HCT116 (cell line): ENCODE measurements at regions not wholly inside any gene's neighbourhood (a gene's known extent, or its start where the extent isn't known, plus 50 kb on each side); places are given as distances from the start of the nearest gene placed in this dataset.

Experiments used
- ATAC-seq: fragments of 200-7000 bp; cut with Tn5 transposase; 2 replicates; pipeline ENCODE4 v1.9.1; 2020; ENCODE audit warnings: mild to moderate bottlenecking, moderate library complexity
- BruUV-seq: library from RNA; stranded (reverse); fragments of 400-500 nt; replicated peaks from 2 replicates; lab custom pipeline; 2021; lab: Mats Ljungman, UMichigan
- CTCF ChIA-PET: fragments of 300-600 bp; sonication (Branson Sonifier 250); formaldehyde crosslinking; loops from one replicate; lab custom pipeline; 2021; ENCODE audit warnings: antibody characterized with exemption; lab: Charles Lee
- POLR2A ChIA-PET: fragments of 300-600, 350-600 bp; sonication (Branson Sonifier 250); formaldehyde crosslinking; loops from one replicate; lab custom pipeline; 2021; ENCODE audit warnings: antibody characterized with exemption; lab: Charles Lee
- RAD21 ChIA-PET, 2 experiments: fragments of 300-600 bp; sonication (Branson Sonifier 250); formaldehyde crosslinking; loops; one replicate each; lab custom pipeline; 2023; ENCODE audit warnings: low total read pairs in 2 of 2; ENCODE audit not compliant: uncharacterized antibody in 2 of 2, unreplicated experiment in 2 of 2, low non-redundant PET in 1 of 2; lab: Charles Lee
- DNase-seq: peaks from one replicate; pipeline ENCODE4 v3.0.0-alpha.2; 2010; ENCODE audit warnings: low read depth, low spot score
- H2AFZ ChIP-seq: fragments of 200-600 bp; shearing (Covaris generic), sonication (generic); 2 replicates; pipeline ENCODE4 v1.6.1; 2017; ENCODE audit warnings: low read depth, mixed run types, mixed read lengths, antibody characterized with exemption, low read length; ENCODE audit not compliant: poor library complexity, severe bottlenecking
- H3K27ac ChIP-seq: 2 replicates; pipeline ENCODE4 v1.5.1; 2012; ENCODE audit warnings: low read depth, low read length
- H3K27me3 ChIP-seq: fragments of 200-600 bp; sonication (generic); 2 replicates; pipeline ENCODE4 v1.6.1; 2016; ENCODE audit warnings: mixed run types, low read length, mixed read lengths; ENCODE audit not compliant: insufficient read depth
- H3K36me3 ChIP-seq, 2 experiments: fragments of 200-500 bp in 1 of 2; fragments of 200-600 bp in 1 of 2; sonication (Bioruptor generic) in 1 of 2; sonication (generic) in 1 of 2; 2 replicates each; pipeline versions ENCODE4 v1.5.1 to v1.6.1; 2014 to 2016; ENCODE audit warnings: low read length in 2 of 2, inconsistent platforms in 1 of 2, mixed read lengths in 1 of 2, mixed run types in 1 of 2; ENCODE audit not compliant: insufficient read depth in 2 of 2, control insufficient read depth in 1 of 2
- H3K4me1 ChIP-seq, 2 experiments: fragments of 200-600 bp in 1 of 2; sonication (generic) in 1 of 2; 2 replicates each; pipeline versions ENCODE4 v1.5.1 to v1.6.1; 2012 to 2017; ENCODE audit warnings: low read length in 2 of 2, inconsistent platforms in 1 of 2, mild to moderate bottlenecking in 1 of 2, mixed read lengths in 1 of 2, mixed run types in 1 of 2, moderate library complexity in 1 of 2; ENCODE audit not compliant: insufficient read depth in 2 of 2, control insufficient read depth in 1 of 2
- H3K4me2 ChIP-seq: fragments of 200-600 bp; sonication (generic); 2 replicates; pipeline ENCODE4 v1.6.1; 2017; ENCODE audit warnings: mixed run types, low read length, mixed read lengths
- H3K4me3 ChIP-seq, 2 experiments: fragments of 200-600 bp in 1 of 2; sonication (generic) in 1 of 2; replicated peaks in 1 of 2; 2 replicates each; pipeline ENCODE4 v1.5.1; 2011 to 2016; ENCODE audit warnings: low read length in 2 of 2, control low read depth in 1 of 2, low read depth in 1 of 2, mild to moderate bottlenecking in 1 of 2, mixed read lengths in 1 of 2, mixed run types in 1 of 2
- H3K79me2 ChIP-seq: fragments of 200-600 bp; sonication (generic); 2 replicates; pipeline ENCODE4 v1.6.1; 2017; ENCODE audit warnings: mild to moderate bottlenecking, mixed run types, low read length, moderate library complexity, mixed read lengths; ENCODE audit not compliant: insufficient read depth
- H3K9ac ChIP-seq: fragments of 200-600 bp; sonication (generic); 2 replicates; pipeline ENCODE4 v1.6.1; 2016; ENCODE audit warnings: low read length, mixed read lengths
- H3K9me2 ChIP-seq: fragments of 200-600 bp; sonication (generic), shearing (Covaris generic); 2 replicates; pipeline ENCODE4 v1.6.1; 2017; ENCODE audit warnings: mixed run types, mild to moderate bottlenecking, moderate library complexity; ENCODE audit not compliant: insufficient read depth
- H3K9me3 ChIP-seq, 2 experiments: fragments of 200-500 bp in 1 of 2; fragments of 200-600 bp in 1 of 2; sonication (Bioruptor generic) in 1 of 2; sonication (generic) in 1 of 2; 2 replicates each; pipeline ENCODE4 v1.6.1; 2014 to 2017; ENCODE audit warnings: low read length in 2 of 2, mixed read lengths in 2 of 2, inconsistent platforms in 1 of 2, low read depth in 1 of 2, mild to moderate bottlenecking in 1 of 2, mixed run types in 1 of 2, moderate library complexity in 1 of 2; ENCODE audit not compliant: control insufficient read depth in 1 of 2, insufficient read depth in 1 of 2
- H4K20me1 ChIP-seq: fragments of 200-600 bp; sonication (generic), shearing (Covaris generic); 2 replicates; pipeline ENCODE4 v1.6.1; 2017; ENCODE audit warnings: mixed run types, mild to moderate bottlenecking, moderate library complexity; ENCODE audit not compliant: insufficient read depth
- ATF3 ChIP-seq: IDR thresholded peaks from 2 replicates; pipeline ENCODE4 v1.6.1; 2012
- CEBPB ChIP-seq: IDR thresholded peaks from 2 replicates; pipeline ENCODE4 v1.6.1; 2012; ENCODE audit warnings: low read depth
- CTCF ChIP-seq, 3 experiments: fragments of 200-600 bp in 1 of 3; sonication (generic) in 1 of 3; IDR thresholded peaks in 2 of 3; conservative IDR thresholded peaks in 1 of 3; 2 replicates each; pipeline ENCODE4 v1.5.1; 2012 to 2017; ENCODE audit warnings: low read depth in 2 of 3, low read length in 2 of 3, antibody characterized with exemption in 1 of 3, borderline replicate concordance in 1 of 3, control low read depth in 1 of 3, mild to moderate bottlenecking in 1 of 3, mixed read lengths in 1 of 3, mixed run types in 1 of 3, moderate library complexity in 1 of 3; ENCODE audit not compliant: insufficient read depth in 1 of 3
- ELF1 ChIP-seq: IDR thresholded peaks from 2 replicates; pipeline ENCODE4 v1.6.1; 2012; ENCODE audit warnings: low read depth, borderline replicate concordance
- EZH2 ChIP-seq: fragments of 200-600 bp; sonication (generic); IDR thresholded peaks from 2 replicates; pipeline ENCODE4 v1.6.1; 2017; ENCODE audit warnings: antibody characterized with exemption, mixed run types
- EZH2phosphoT487 ChIP-seq: fragments of 200-600 bp; IDR thresholded peaks from 2 replicates; pipeline ENCODE4 v1.6.1; 2018; ENCODE audit warnings: antibody characterized with exemption, borderline replicate concordance
- JUND ChIP-seq: IDR thresholded peaks from 2 replicates; pipeline ENCODE4 v1.6.1; 2012
- MAX ChIP-seq: IDR thresholded peaks from 2 replicates; pipeline ENCODE4 v1.6.1; 2012
- POLR2AphosphoS5 ChIP-seq: IDR thresholded peaks from 2 replicates; pipeline ENCODE4 v1.6.1; 2011; ENCODE audit warnings: mild to moderate bottlenecking, low read depth, low read length, moderate library complexity
- TCF7L2 ChIP-seq: IDR thresholded peaks from 2 replicates; pipeline ENCODE4 v1.7.0; 2011; ENCODE audit warnings: borderline replicate concordance, inconsistent platforms; ENCODE audit not compliant: insufficient read depth, insufficient read length; ENCODE audit errors: extremely low read depth
- YY1 ChIP-seq: IDR thresholded peaks from 2 replicates; pipeline ENCODE4 v1.6.1; 2011; ENCODE audit warnings: low read length, low read depth, moderate library complexity, mild to moderate bottlenecking; ENCODE audit not compliant: insufficient replicate concordance; ENCODE audit errors: extremely low read depth
- ZFX ChIP-seq: fragments of 450-650 bp; IDR thresholded peaks from 2 replicates; pipeline ENCODE4 v1.6.1; 2017
- ZNF274 ChIP-seq: fragments of 200-500 bp; sonication (Bioruptor generic); IDR thresholded peaks from 2 replicates; pipeline ENCODE4 v1.6.1; 2014; ENCODE audit warnings: mild to moderate bottlenecking, low read depth, low read length, inconsistent platforms
- intact Hi-C: fragments of 100-400 bp; cut with micrococcal nuclease; formaldehyde crosslinking; loops from 2 replicates; pipeline ENCODE4 v1.10.0; 2022

GRCh38 chr3:101104321-101104720, 111.1 kb upstream of the ABI3BP start:
- no peak for DNase-seq
- ChIA-PET RAD21 (no interaction called here), CTCF (no interaction called here), POLR2A (no interaction called here)
- no peaks in the 10 kb centered on the region for H3K9me3 ChIP-seq
- no peak overlapping the region for H3K4me3 ChIP-seq
- H3K9ac ChIP-seq: no peak overlapping the region
- H3K27me3 ChIP-seq: no peaks in the 10 kb centered on the region
- no peak for ATAC-seq
- intact Hi-C loops: no loop called here
- no peaks in the 10 kb centered on the region for H3K4me1 ChIP-seq
- BruUV-seq: no TSS peak
- no peaks in the 10 kb centered on the region for H3K9me2 ChIP-seq
- no peaks in the 10 kb centered on the region for H4K20me1 ChIP-seq
- no peaks in the 10 kb centered on the region for H3K36me3 ChIP-seq
- H2AFZ ChIP-seq: no peak overlapping the region
- TF ChIP-seq JUND (no peak), EZH2phosphoT487 (no peak), TCF7L2 (no peak), ZFX (no peak)
- TF ChIP-seq, all 23 proteins: peak for 0
- H3K79me2 ChIP-seq: no peaks in the 10 kb centered on the region
- no peak overlapping the region for H3K4me2 ChIP-seq
- H3K27ac ChIP-seq: no peak overlapping the region

GRCh38 chr3:101102678-101103296, 109.6 kb upstream of the ABI3BP start:
- BruUV-seq: no TSS peak
- no peak for ATAC-seq

More at GRCh38 chr3:101102678-101103296, 109.6 kb upstream of the ABI3BP start:
- H3K9me3 ChIP-seq: no peaks in the 10 kb centered on the region
- H3K27ac ChIP-seq: no peak overlapping the region
- no peaks in the 10 kb centered on the region for H3K27me3 ChIP-seq
- intact Hi-C loops: no loop called here
- no peak overlapping the region for H3K9ac ChIP-seq
- TF ChIP-seq ELF1: no peak
- no peak for TF ChIP-seq ZNF274
- no peak for TF ChIP-seq EZH2
- TF ChIP-seq MAX: no peak
- TF ChIP-seq TCF7L2: no peak
- no peak for TF ChIP-seq EZH2phosphoT487
- TF ChIP-seq YY1: no peak
- TF ChIP-seq CTCF (IDR thresholded peaks at IDR 0.05 in 2 of 3, conservative IDR thresholded peaks at IDR 0.05 in 1 of 3; ENCODE audit: borderline replicate concordance in 1 of 3, insufficient read depth in 1 of 3, low read depth in 2 of 3, low read length in 2 of 3): no peak
- no peak for TF ChIP-seq POLR2AphosphoS5
- no peak for TF ChIP-seq CEBPB
- TF ChIP-seq ATF3: no peak
- H3K4me1 ChIP-seq: no peaks in the 10 kb centered on the region
- H3K9me2 ChIP-seq: no peaks in the 10 kb centered on the region
- no peaks in the 10 kb centered on the region for H4K20me1 ChIP-seq
- H3K36me3 ChIP-seq: no peaks in the 10 kb centered on the region
- no peaks in the 10 kb centered on the region for H3K79me2 ChIP-seq
- CTCF ChIA-PET: no interaction called here
- no peak overlapping the region for H2AFZ ChIP-seq
- POLR2A ChIA-PET: no interaction called here
- RAD21 ChIA-PET: no interaction called here
- no peak overlapping the region for H3K4me3 ChIP-seq
- DNase-seq: no peak
- no peak overlapping the region for H3K4me2 ChIP-seq
